ENCODE measurements at regions not wholly inside any gene's neighbourhood (a gene's known extent, or its start where the extent isn't known, plus 50 kb on each side); places are given as distances from the start of the nearest gene placed in this dataset.

GRCh38 chr5:109482748-109483147 is 73.0 kb upstream of the PJA2 start:
- H3K4me3 ChIP-seq, result no peak overlapping the region
- H3K27ac ChIP-seq, result no peak overlapping the region

GRCh38 chr5:109479260-109479860 is 69.6 kb upstream of the PJA2 start:
- H3K4me3 ChIP-seq, result no peak overlapping the region
- H3K27ac ChIP-seq, result no peak overlapping the region

GRCh38 chr5:109478830-109479229 is 69.1 kb upstream of the PJA2 start:
- Histone ChIP-seq H3K4me3 (no peak overlapping the region), H3K27ac (no peak overlapping the region)

GRCh38 chr5:109476292-109476691 is 66.5 kb upstream of the PJA2 start:
- Histone ChIP-seq H3K4me3 (no peak overlapping the region), H3K27ac (no peak overlapping the region)

GRCh38 chr5:109469896-109470662 is 60.3 kb upstream of the PJA2 start:
- Histone ChIP-seq H3K27ac (no peak overlapping the region), H3K4me3 (no peak overlapping the region)

- Histone ChIP-seq H3K27ac (no peak overlapping the region), H3K4me3 (no peak overlapping the region)
These were observed 59.1 kb upstream of the PJA2 start for GRCh38 chr5:109468737-109469420.

- H3K4me3 ChIP-seq, result no peak overlapping the region
- H3K27ac ChIP-seq, result no peak overlapping the region
These were observed 58.5 kb upstream of the PJA2 start for GRCh38 chr5:109468288-109468676.

GRCh38 chr5:109467058-109467457 is 57.3 kb upstream of the PJA2 start:
- no peak overlapping the region for H3K4me3 ChIP-seq
- no peak overlapping the region for H3K27ac ChIP-seq

All from skin epidermis (tissue), 12 donors.